Fibroblast of villous mesenchyme (primary cell): ENCODE measurements at regions not wholly inside any gene's neighbourhood (a gene's known extent, or its start where the extent isn't known, plus 50 kb on each side); places are given as distances from the start of the nearest gene placed in this dataset.

ENCODE experiments used
- DNase-seq: peaks from one replicate; pipeline ENCODE4 v3.0.0-alpha.2; 2010; ENCODE audit warnings: low read depth
- H3K4me3 ChIP-seq: 2 replicates; pipeline ENCODE4 v1.5.1; 2011; ENCODE audit warnings: low read depth, mild to moderate bottlenecking, low read length
- CTCF ChIP-seq: IDR thresholded peaks from 2 replicates; pipeline ENCODE4 v1.5.1; 2012; ENCODE audit warnings: low read depth, mild to moderate bottlenecking, low read length; ENCODE audit not compliant: insufficient read depth

DNA sequence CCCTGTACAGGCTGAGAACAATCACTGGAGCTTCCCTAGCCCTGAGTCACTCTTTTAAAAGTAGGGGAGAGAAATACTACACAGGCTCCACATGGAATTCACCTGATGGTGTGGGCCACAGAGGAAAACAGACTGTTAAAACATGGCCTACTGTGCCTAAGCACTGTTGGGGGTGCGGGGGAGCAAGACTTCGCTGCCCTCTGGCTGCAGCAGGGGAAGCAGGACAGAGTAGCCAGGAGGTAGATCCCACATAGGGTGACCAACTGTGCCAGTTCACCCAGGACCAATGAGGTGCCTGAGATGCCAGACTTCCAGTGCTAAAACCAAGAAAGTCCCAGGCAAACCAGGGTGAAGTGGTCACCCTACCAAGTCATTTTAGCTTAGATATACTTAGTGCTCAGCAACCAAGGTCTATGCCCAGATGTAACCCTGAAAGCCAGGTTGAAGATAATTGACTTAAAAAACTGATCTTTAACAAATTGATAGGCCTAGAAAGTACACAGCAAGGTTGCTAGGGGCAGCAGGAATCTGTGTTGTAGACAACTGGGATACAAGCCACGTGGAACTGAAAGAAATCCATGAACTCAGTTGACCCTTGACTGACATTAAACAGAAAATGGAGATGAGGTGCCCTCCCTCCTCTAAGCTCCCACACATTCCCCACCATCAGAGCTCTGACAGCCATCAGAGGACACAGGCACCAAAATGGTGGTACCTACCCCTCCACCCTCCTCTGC is 344.2 kb upstream of the PPP2R3A start:
- no peak overlapping the region for H3K4me3 ChIP-seq
- DNase-seq = no peak
- TF ChIP-seq CTCF = no peak

GRCh38 chr3:135622215-135622614 is 343.3 kb upstream of the PPP2R3A start:
- no peak for TF ChIP-seq CTCF

GRCh38 chr3:135622656-135623055 is 342.9 kb upstream of the PPP2R3A start:
- TF ChIP-seq CTCF = no peak
- no peak overlapping the region for H3K4me3 ChIP-seq
- DNase-seq = no peak

More at GRCh38 chr3:135622215-135622614, 343.3 kb upstream of the PPP2R3A start:
- DNase-seq = no peak
- no peak overlapping the region for H3K4me3 ChIP-seq

DNA sequence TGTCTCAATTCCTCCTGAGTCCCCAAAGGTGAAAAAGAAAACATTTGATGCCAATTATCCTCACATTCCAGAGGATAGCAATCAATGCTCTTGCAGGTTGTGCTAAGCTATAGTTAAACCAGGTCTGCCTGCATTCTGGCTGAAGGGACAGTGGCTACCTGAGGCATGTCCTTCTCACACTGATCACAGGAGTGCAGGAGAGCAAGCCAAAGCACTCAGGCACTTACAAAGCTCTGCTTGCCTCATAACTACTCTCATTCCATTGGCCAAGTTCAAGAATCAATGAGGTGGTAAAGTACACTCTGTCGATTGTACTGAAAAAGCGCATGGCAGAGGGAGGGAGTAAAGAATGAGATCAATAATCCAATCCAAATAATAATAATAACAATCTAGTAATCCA is 342.0 kb upstream of the PPP2R3A start:
- DNase-seq = no peak
- H3K4me3 ChIP-seq = no peak overlapping the region
- no peak for TF ChIP-seq CTCF

- no peak for DNase-seq
- TF ChIP-seq CTCF = no peak
- no peak overlapping the region for H3K4me3 ChIP-seq
These were observed 338.5 kb upstream of the PPP2R3A start for GRCh38 chr3:135627057-135627456.

DNA sequence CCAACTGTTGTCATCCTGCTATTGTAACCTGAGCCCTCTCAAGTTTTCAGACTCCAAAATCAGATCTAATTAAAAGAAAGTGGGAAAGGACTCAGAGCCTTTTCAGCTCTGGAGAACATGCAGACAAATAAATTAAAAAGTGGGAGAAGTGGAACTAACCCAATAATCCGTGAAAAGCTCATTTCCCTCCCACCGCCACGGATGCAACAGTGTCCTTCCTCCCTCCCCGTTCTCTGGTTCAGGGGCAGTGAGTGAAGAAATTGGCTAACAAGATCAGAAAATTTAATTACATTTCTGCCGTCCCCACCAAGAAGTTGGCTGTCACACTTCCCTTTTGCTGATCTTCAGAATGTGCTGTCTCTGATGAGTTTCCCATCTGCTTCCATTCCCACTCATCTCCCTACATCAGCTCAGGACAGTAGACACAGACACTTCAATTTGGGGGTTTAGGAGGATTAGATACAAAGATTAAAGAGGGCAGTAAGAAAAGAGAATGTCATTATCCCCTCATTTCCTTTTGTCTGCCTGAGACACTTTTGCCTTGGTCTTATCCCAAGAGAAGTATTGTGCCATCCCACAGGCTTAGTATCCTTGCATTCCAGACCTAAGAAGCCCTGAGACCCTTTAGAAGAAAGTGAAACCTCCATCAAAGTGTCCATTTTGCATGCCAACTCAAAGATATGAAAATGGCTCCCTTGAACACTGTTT is 335.7 kb upstream of the PPP2R3A start:
- no peak for TF ChIP-seq CTCF
- DNase-seq = no peak

DNA sequence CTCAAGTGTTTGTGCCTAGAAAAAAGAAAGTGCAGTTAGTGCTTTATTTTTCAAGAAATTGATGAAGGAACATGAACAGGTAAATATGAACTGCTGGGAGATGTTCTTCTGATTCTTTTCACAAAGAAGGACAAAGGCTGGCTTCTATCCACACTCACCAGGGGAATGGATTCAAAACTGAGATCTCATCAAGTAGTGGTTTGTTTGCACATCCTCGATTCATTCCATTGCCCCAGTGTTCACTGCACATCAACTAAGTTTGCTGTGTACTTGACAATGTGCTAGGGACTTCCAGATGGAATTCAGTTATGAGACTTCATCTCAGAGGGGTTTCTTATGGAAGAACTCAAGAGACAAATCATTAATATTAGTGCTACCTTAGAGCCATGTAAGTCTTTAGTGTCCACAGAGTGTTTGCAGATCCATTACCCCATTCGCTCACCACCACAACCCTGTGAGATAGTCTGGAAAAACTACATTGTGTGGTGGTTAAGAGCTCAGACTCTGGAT is 332.9 kb upstream of the PPP2R3A start:
- no peak overlapping the region for H3K4me3 ChIP-seq
- TF ChIP-seq CTCF = no peak
- no peak for DNase-seq

More for the DNA sequence above, 335.7 kb upstream of the PPP2R3A start:
- H3K4me3 ChIP-seq = no peak overlapping the region
